ENCODE measurements at regions not wholly inside any gene's neighbourhood (a gene's known extent, or its start where the extent isn't known, plus 50 kb on each side); places are given as distances from the start of the nearest gene placed in this dataset.

GRCh38 chr2:18871430-18871829, 282.1 kb upstream of the NT5C1B start:
- Histone ChIP-seq H3K4me3 (ENCODE audit: low read depth in 1 of 2, low read length in 2 of 2) (no peak overlapping the region), H3K4me1 (ENCODE audit: insufficient read depth, low read length) (no peaks in the 10 kb centered on the region), H4K20me1 (ENCODE audit: insufficient read depth, low read length) (no peaks in the 10 kb centered on the region), H3K27me3 (ENCODE audit: insufficient read depth, low read length, poor library complexity) (no peaks in the 10 kb centered on the region), H2AFZ (ENCODE audit: low read depth, low read length) (no peak overlapping the region), H3K9ac (ENCODE audit: low read depth, low read length) (no peak overlapping the region), H3K79me2 (ENCODE audit: insufficient read depth, low read length) (no peaks in the 10 kb centered on the region), H3K27ac (ENCODE audit: low read length) (no peak overlapping the region), H3K4me2 (ENCODE audit: insufficient read depth, low read length) (no peak overlapping the region), H3K36me3 (ENCODE audit: insufficient read depth, low read length) (no peaks in the 10 kb centered on the region), H3K9me3 (ENCODE audit: insufficient read depth, low read length, severe bottlenecking) (no peaks in the 10 kb centered on the region)
- ATAC-seq (ENCODE audit: insufficient read depth, low read depth) (no peak), DNase-seq (no peak)
- no peak for TF ChIP-seq EZH2 (IDR thresholded peaks at IDR 0.05; ENCODE audit: borderline replicate concordance, low read depth, low read length, severe bottlenecking)
- TF ChIP-seq, protein P1, sequence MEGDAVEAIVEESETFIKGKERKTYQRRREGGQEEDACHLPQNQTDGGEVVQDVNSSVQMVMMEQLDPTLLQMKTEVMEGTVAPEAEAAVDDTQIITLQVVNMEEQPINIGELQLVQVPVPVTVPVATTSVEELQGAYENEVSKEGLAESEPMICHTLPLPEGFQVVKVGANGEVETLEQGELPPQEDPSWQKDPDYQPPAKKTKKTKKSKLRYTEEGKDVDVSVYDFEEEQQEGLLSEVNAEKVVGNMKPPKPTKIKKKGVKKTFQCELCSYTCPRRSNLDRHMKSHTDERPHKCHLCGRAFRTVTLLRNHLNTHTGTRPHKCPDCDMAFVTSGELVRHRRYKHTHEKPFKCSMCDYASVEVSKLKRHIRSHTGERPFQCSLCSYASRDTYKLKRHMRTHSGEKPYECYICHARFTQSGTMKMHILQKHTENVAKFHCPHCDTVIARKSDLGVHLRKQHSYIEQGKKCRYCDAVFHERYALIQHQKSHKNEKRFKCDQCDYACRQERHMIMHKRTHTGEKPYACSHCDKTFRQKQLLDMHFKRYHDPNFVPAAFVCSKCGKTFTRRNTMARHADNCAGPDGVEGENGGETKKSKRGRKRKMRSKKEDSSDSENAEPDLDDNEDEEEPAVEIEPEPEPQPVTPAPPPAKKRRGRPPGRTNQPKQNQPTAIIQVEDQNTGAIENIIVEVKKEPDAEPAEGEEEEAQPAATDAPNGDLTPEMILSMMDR (IDR thresholded peaks at IDR 0.05; ENCODE audit: borderline replicate concordance, extremely low read depth, low read length, poor library complexity, severe bottlenecking) = no peak

DNA sequence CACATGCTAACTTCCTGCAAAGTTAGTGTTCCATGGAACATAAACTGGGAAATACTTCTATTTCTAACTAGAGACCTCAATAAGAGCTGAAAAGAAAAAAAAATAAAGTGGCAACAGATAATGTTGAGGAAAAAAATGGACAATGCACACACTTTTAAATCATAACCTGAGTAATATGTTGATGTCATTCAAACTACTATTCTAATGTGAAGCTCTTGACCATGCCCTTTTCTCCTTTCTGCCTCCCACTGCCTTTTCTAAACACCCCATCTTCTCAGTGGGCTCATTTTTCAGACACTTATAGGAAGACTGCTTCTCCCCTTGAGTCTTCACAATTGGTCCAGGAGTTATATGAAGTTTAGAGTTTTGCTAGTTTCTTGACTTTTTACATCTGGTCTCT, 280.9 kb upstream of the NT5C1B start:
- no peaks in the 10 kb centered on the region for H3K9me3 ChIP-seq (ENCODE audit: insufficient read depth, low read length, severe bottlenecking)
- H3K27ac ChIP-seq (ENCODE audit: low read length) = no peak overlapping the region
- no peak overlapping the region for H2AFZ ChIP-seq (ENCODE audit: low read depth, low read length)
- no peak for ATAC-seq (ENCODE audit: insufficient read depth, low read depth)
- H3K79me2 ChIP-seq (ENCODE audit: insufficient read depth, low read length) = no peaks in the 10 kb centered on the region
- H3K36me3 ChIP-seq (ENCODE audit: insufficient read depth, low read length) = no peaks in the 10 kb centered on the region
- no peak overlapping the region for H3K4me2 ChIP-seq (ENCODE audit: insufficient read depth, low read length)
- no peak overlapping the region for H3K4me3 ChIP-seq (ENCODE audit: low read depth in 1 of 2, low read length in 2 of 2)
- no peaks in the 10 kb centered on the region for H3K27me3 ChIP-seq (ENCODE audit: insufficient read depth, low read length, poor library complexity)
- H3K9ac ChIP-seq (ENCODE audit: low read depth, low read length) = no peak overlapping the region
- no peak for DNase-seq
- H4K20me1 ChIP-seq (ENCODE audit: insufficient read depth, low read length) = no peaks in the 10 kb centered on the region
- H3K4me1 ChIP-seq (ENCODE audit: insufficient read depth, low read length) = no peaks in the 10 kb centered on the region
- TF ChIP-seq, protein P1 (IDR thresholded peaks at IDR 0.05; ENCODE audit: borderline replicate concordance, extremely low read depth, low read length, poor library complexity, severe bottlenecking) = no peak
- TF ChIP-seq EZH2 (IDR thresholded peaks at IDR 0.05; ENCODE audit: borderline replicate concordance, low read depth, low read length, severe bottlenecking) = no peak

DNA sequence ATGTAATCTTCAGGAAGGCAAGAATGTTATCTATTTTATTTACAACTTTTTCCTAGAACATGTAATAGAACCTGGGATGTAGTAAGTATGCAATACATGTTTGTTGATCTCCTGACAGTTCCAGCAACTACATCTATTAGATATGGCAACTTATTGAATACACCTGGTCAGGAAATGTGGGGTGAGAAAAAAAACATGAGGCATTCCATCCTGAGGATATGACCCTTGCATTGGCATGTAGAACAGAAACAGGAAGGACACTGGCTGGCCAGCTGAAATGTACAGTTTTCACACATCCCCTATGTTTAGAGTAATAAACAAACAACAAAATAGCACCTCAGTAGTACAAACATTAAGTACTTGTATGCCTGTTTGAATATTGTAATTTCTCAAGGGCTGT, 272.6 kb upstream of the NT5C1B start:
- Histone ChIP-seq H3K4me1 (ENCODE audit: insufficient read depth, low read length) (no peaks in the 10 kb centered on the region), H2AFZ (ENCODE audit: low read depth, low read length) (no peak overlapping the region), H3K9me3 (ENCODE audit: insufficient read depth, low read length, severe bottlenecking) (no peaks in the 10 kb centered on the region), H4K20me1 (ENCODE audit: insufficient read depth, low read length) (no peaks in the 10 kb centered on the region), H3K79me2 (ENCODE audit: insufficient read depth, low read length) (no peaks in the 10 kb centered on the region), H3K36me3 (ENCODE audit: insufficient read depth, low read length) (no peaks in the 10 kb centered on the region), H3K27me3 (ENCODE audit: insufficient read depth, low read length, poor library complexity) (no peaks in the 10 kb centered on the region), H3K27ac (ENCODE audit: low read length) (no peak overlapping the region), H3K4me2 (ENCODE audit: insufficient read depth, low read length) (no peak overlapping the region), H3K4me3 (ENCODE audit: low read depth in 1 of 2, low read length in 2 of 2) (no peak overlapping the region), H3K9ac (ENCODE audit: low read depth, low read length) (no peak overlapping the region)
- TF ChIP-seq, protein P1 (IDR thresholded peaks at IDR 0.05; ENCODE audit: borderline replicate concordance, extremely low read depth, low read length, poor library complexity, severe bottlenecking) = no peak
- TF ChIP-seq EZH2 (IDR thresholded peaks at IDR 0.05; ENCODE audit: borderline replicate concordance, low read depth, low read length, severe bottlenecking) = no peak
- DNase-seq (no peak), ATAC-seq (ENCODE audit: insufficient read depth, low read depth) (no peak)

- Histone ChIP-seq H3K9ac (ENCODE audit: low read depth, low read length) (no peak overlapping the region), H3K79me2 (ENCODE audit: insufficient read depth, low read length) (no peaks in the 10 kb centered on the region), H3K36me3 (ENCODE audit: insufficient read depth, low read length) (no peaks in the 10 kb centered on the region), H3K27ac (ENCODE audit: low read length) (no peak overlapping the region), H3K27me3 (ENCODE audit: insufficient read depth, low read length, poor library complexity) (no peaks in the 10 kb centered on the region), H3K9me3 (ENCODE audit: insufficient read depth, low read length, severe bottlenecking) (no peaks in the 10 kb centered on the region), H3K4me1 (ENCODE audit: insufficient read depth, low read length) (no peaks in the 10 kb centered on the region), H3K4me3 (ENCODE audit: low read depth in 1 of 2, low read length in 2 of 2) (no peak overlapping the region), H2AFZ (ENCODE audit: low read depth, low read length) (no peak overlapping the region), H4K20me1 (ENCODE audit: insufficient read depth, low read length) (no peaks in the 10 kb centered on the region), H3K4me2 (ENCODE audit: insufficient read depth, low read length) (no peak overlapping the region)
- TF ChIP-seq EZH2 (IDR thresholded peaks at IDR 0.05; ENCODE audit: borderline replicate concordance, low read depth, low read length, severe bottlenecking) = no peak
- TF ChIP-seq, protein P1 (IDR thresholded peaks at IDR 0.05; ENCODE audit: borderline replicate concordance, extremely low read depth, low read length, poor library complexity, severe bottlenecking) = no peak
- DNase-seq (no peak), ATAC-seq (ENCODE audit: insufficient read depth, low read depth) (no peak)
These were observed 270.8 kb upstream of the NT5C1B start for GRCh38 chr2:18860179-18860578.
